HG03095 (cell line): ENCODE measurements at regions not wholly inside any gene's neighbourhood (a gene's known extent, or its start where the extent isn't known, plus 50 kb on each side); places are given as distances from the start of the nearest gene placed in this dataset.
"Not testable (repeated sequence)": the region's sequence is repeated elsewhere in the genome, so short reads cannot be mapped to it uniquely, and the experiment has no call there.

ENCODE experiments used
- ATAC-seq: cut with Tn5 transposase; IDR thresholded peaks from one replicate; pipeline ENCODE4 v1.9.1; 2021; ENCODE audit warnings: moderate library complexity; ENCODE audit not compliant: unreplicated experiment

- no peak for ATAC-seq
These were observed 1599.3 kb upstream of the PIK3C3 start for GRCh38 chr18:40355726-40356125.

GRCh38 chr18:40348196-40348595, 1606.8 kb upstream of the PIK3C3 start:
- ATAC-seq = no peak

- ATAC-seq = no peak
These were observed 1607.8 kb upstream of the PIK3C3 start for GRCh38 chr18:40347261-40347660.

- no peak for ATAC-seq
These were observed 1608.9 kb upstream of the PIK3C3 start for GRCh38 chr18:40346146-40346545.

GRCh38 chr18:40341701-40342100, 1613.3 kb upstream of the PIK3C3 start:
- no peak for ATAC-seq

GRCh38 chr18:40338284-40338683, 1616.8 kb upstream of the PIK3C3 start:
- no peak for ATAC-seq

- no peak for ATAC-seq
These were observed 1628.0 kb upstream of the PIK3C3 start for GRCh38 chr18:40326985-40327384.

GRCh38 chr18:40325988-40326387, 1629.0 kb upstream of the PIK3C3 start:
- no peak for ATAC-seq

- ATAC-seq = no peak
These were observed 1640.8 kb upstream of the PIK3C3 start for GRCh38 chr18:40314199-40314598.

- ATAC-seq = no peak
These were observed 1641.9 kb upstream of the PIK3C3 start for GRCh38 chr18:40313030-40313642.

GRCh38 chr18:40307627-40308026, 1647.4 kb upstream of the PIK3C3 start:
- ATAC-seq = no peak

GRCh38 chr18:40296717-40297413, 1658.2 kb upstream of the PIK3C3 start:
- ATAC-seq = no peak

- ATAC-seq = no peak
These were observed 1661.9 kb upstream of the PIK3C3 start for GRCh38 chr18:40292985-40293710.

GRCh38 chr18:40283560-40283959, 1671.5 kb upstream of the PIK3C3 start:
- no peak for ATAC-seq

GRCh38 chr18:40281356-40281755, 1673.7 kb upstream of the PIK3C3 start:
- ATAC-seq = not testable (repeated sequence)

- ATAC-seq = no peak
These were observed 1680.3 kb upstream of the PIK3C3 start for GRCh38 chr18:40274618-40275196.

GRCh38 chr18:40272630-40273231, 1682.3 kb upstream of the PIK3C3 start:
- ATAC-seq = no peak

- no peak for ATAC-seq
These were observed 1695.8 kb upstream of the PIK3C3 start for GRCh38 chr18:40259115-40259835.

- ATAC-seq = no peak
These were observed 1696.7 kb upstream of the PIK3C3 start for GRCh38 chr18:40258311-40258710.

- ATAC-seq = no peak
These were observed 1704.8 kb upstream of the PIK3C3 start for GRCh38 chr18:40250236-40250635.
